G401.6 (cell line): ENCODE measurements at regions not wholly inside any gene's neighbourhood (a gene's known extent, or its start where the extent isn't known, plus 50 kb on each side); places are given as distances from the start of the nearest gene placed in this dataset.

Experiments used
- FAIRE-seq: peaks from 2 replicates; lab custom pipeline; 2012; peaks lifted over from hg19 to GRCh38; lab: Jason Lieb, UNC

GRCh38 chr3:107272885-107273284, 104.4 kb upstream of the CCDC54 start:
- no peak for FAIRE-seq

DNA sequence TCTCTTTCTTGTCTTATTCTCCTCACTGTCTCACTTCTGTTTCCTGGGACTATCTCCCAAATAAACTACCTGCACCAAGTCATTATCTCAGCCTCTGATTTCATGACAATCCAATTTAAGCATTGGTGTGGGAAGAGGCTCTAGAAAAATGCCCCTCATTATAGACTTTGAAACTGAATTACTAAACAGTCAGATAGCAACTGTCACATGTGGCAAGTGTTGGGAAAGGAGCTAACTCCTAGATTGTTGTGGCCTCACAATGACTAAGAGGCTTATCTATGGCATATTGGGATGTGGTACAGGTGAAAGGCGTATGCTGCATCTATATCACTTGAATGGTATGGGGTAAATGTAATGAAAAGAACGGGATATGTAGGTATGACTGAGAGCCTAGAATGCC, 103.5 kb upstream of the CCDC54 start:
- no peak for FAIRE-seq

DNA sequence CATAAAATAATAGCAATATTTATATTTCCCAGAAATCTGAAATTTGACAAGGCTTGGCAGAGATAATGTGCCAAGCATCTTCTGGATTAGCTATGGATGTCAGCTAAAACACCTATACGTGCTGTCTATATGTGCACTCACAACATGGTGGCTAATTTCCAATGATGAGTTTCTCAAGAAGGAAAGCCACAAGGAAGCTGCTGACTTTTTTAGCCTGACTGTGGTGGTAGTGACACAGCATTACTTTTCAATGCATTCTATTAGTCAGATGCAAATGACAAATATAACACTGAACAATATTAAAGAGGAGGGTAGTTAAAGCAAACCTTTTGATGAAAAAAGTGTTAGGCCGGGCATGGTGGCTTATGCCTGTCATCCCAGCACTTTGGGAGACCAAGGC, 101.7 kb upstream of the CCDC54 start:
- no peak for FAIRE-seq

DNA sequence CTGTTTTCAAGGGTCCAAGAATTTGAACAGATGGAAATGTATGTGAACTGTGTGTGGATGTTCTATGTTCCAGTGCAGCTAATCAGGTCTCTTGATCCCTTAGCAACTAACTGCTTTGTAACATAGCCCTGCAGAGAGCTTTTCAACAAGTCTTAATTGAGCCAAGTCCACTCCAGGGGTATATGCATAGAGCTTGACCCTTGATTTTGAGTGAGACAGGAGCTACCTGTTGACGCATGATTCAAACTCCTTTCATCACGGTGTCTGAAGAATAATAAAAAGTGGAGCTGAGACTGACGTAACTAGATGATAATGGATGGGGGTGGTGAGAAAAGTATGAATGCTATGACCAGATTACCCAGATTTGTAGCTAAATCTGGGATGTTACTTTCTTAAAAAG, 93.3 kb upstream of the CCDC54 start:
- FAIRE-seq, result no peak

DNA sequence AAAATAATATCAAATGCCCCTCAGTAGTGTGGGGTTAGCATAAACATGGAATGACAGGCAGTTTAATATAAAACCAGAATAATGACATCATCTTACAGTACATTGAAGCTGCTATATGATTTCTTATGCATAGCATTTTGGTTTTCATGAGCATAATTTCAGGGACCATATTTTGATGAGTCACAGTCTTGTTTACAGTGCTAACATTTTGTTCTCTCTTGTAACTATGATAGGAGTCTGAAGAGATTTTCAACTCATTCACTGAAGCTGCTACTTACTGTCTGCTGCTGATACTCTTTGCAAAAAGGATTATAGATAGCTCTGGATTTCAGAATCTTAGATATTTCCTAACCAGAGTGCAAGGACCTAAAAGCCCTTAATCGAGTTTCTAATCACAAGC, 92.6 kb upstream of the CCDC54 start:
- FAIRE-seq, result no peak

GRCh38 chr3:107285197-107285596, 92.0 kb upstream of the CCDC54 start:
- no peak for FAIRE-seq

GRCh38 chr3:107289354-107289753, 87.9 kb upstream of the CCDC54 start:
- no peak for FAIRE-seq

DNA sequence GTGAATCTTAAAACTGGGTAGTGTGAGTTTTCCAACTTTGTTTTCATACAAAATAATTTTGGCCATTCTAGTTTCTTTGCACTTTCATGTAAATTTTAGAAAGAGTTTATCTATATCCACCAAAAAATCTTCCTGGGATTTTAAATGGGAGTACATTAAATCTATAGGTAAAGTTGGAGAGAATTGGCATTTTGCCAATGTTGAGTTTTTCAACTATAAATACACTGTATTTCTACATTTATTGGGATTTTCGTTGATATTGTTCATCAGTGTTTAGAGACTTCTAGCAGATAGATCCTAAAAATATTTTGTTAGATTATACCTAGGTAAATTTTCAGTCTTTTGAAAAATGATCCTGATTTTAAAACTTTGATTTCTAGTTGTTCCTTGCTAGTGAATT, 83.1 kb upstream of the CCDC54 start:
- FAIRE-seq, result no peak

DNA sequence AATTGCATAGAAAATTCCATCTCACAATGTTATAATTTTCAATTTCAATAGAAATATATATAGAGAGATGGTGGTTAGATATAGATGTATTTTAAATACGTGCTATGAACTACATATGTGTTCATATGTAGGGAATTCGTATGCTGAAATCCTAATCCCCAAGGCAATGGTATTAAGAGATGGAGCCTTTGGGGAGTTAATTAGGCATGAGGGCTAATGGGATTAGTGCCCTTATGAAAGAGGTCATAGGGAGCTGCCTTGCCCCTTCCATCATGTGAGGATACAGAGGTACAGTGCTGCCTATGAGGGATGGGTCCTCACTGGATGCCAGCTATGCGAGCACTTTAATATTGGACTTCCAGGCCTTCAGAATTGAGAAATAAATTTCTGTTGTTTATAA, 79.6 kb upstream of the CCDC54 start:
- no peak for FAIRE-seq

DNA sequence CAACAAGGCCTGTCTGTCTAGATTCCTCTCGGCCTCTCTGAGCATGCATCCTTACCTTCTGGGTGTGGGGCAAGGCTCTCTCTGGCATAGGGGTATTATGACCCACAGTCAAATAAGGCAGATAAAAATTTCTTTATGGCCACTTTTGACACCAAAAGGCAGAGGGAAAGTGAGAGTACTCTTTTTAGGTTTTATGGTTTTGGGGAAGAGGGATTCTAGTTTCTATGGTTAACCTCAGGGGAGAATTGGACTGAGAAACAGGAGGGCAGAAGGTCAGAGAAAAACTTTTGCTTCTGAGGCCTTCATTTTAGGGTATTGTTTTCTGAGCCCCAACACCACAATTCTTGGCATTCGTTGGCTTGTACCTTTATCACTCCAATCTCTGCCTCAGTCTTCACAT, 70.0 kb upstream of the CCDC54 start:
- no peak for FAIRE-seq

DNA sequence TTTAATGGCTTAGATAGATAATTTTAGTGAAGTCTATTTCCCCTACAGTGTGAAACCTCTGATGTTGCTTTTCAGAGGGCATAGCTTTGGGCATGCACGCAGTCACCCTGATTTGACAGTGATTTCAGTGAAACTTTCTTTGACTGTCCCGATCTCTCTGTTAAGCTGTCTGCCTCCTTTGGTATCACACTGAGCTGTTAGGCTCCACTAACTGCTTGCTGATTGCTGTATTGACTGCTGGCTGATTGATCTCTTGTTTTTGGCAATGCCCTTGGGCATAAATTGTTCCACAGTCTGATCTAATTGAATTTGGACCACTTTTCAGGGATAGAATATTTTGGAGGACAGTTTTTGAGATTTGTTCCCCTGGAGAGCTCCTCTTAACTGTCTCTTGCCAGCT, 68.5 kb upstream of the CCDC54 start:
- FAIRE-seq, result no peak

- FAIRE-seq, result no peak
Measured at GRCh38 chr3:107309312-107309711, 67.9 kb upstream of the CCDC54 start.

DNA sequence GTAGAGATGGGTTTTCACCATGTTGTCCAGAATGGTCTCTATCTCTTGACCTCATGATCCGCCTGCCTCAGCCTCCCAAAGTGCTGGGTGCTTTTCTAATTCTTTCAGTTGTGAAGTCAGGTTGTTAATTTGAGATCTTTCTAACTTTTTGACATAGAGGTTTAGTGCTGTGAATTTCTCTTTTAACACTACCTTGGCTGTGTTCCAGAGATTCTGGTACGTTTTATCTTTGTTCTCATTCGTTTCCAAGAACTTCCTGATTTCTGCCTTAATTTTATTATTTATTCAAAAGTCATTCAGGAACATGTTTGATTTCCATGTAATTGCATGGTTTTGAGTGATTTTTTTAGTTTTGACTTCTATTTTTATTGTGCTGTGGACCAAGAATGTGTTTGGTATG, 63.5 kb upstream of the CCDC54 start:
- FAIRE-seq, result no peak

DNA sequence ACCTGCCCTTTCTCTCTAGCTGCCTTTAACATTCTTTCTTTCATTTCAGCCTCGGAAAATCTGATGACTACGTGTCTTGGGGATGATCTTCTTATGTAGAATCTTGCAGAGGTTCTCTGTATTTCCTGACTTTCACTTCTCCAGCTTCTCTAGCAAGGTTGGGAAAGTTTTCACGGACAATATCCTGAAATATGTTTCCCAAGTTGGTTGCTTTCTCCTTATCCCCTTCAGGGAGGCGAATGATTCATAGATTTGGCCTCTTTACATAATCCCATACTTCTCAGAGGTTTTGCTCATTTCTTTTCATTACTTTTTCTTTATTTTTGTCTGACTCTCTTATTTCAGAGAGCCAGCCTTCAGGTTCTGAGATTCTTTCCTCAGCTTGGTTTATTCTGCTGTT, 62.1 kb upstream of the CCDC54 start:
- no peak for FAIRE-seq

DNA sequence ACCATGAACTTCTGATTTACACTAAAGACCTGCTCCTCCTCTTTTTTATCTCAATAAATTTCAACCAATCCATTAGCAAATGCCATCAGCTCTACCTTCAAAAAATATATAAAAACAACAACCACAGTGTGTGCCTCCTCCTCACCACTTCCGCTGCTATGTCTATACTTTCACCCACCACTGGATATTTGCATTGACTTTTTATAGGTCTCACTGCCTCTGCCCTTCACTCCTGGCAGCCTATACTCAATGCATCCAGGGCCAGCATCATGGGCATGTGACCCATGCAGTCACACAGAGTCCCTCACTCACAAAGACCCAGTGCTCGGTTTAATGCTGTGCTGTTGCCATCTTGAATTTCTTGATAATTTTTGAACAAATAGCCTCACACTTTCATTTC, 53.5 kb upstream of the CCDC54 start:
- no peak for FAIRE-seq

DNA sequence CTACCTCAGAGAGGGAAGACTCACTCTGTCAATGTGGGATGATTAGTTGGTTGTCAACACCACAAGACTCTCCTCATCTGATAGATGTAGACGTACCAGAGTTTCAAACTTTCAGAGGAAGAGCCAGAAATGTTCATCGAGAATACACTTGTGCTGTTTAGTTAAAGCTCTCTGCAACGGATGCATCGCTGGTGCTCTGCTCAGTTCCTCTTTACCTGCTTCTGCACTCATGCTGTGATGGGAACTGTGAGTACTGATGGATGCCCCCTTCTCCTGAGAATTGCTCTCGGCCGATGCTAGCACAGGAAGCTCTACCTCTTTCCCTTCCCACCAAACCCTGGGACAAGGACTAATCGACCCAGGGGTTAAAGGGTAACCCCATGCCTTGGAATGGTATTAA, 51.8 kb upstream of the CCDC54 start:
- FAIRE-seq, result no peak
